Endodermal cell (in vitro differentiated cells): ENCODE measurements at regions not wholly inside any gene's neighbourhood (a gene's known extent, or its start where the extent isn't known, plus 50 kb on each side); places are given as distances from the start of the nearest gene placed in this dataset.
"Not testable (repeated sequence)": the region's sequence is repeated elsewhere in the genome, so short reads cannot be mapped to it uniquely, and the experiment has no call there.

Experiments
- DNase-seq: peaks from one replicate; pipeline ENCODE4 v3.0.0-alpha.2; 2017
- H3K27ac ChIP-seq: 2 replicates; pipeline ENCODE4 v1.5.1; 2013; ENCODE audit warnings: mild to moderate bottlenecking, low read depth, low read length, moderate library complexity
- H3K27me3 ChIP-seq: 2 replicates; pipeline ENCODE4 v1.6.1; 2013; ENCODE audit warnings: mild to moderate bottlenecking, low read length, moderate library complexity; ENCODE audit not compliant: insufficient read depth, control insufficient read depth, poor library complexity, severe bottlenecking
- H3K36me3 ChIP-seq: 2 replicates; pipeline ENCODE4 v1.7.0; 2013; ENCODE audit warnings: mild to moderate bottlenecking, low read length, moderate library complexity; ENCODE audit not compliant: control insufficient read depth, insufficient read depth
- H3K4me1 ChIP-seq: one replicate; pipeline ENCODE4 v1.7.0; 2013; ENCODE audit warnings: low read length; ENCODE audit not compliant: control insufficient read depth, insufficient read depth
- H3K4me3 ChIP-seq: 2 replicates; pipeline ENCODE4 v1.5.1; 2013; ENCODE audit warnings: mild to moderate bottlenecking, low read length, moderate library complexity
- H3K9ac ChIP-seq: 2 replicates; pipeline ENCODE4 v1.6.1; 2013; ENCODE audit warnings: mild to moderate bottlenecking, low read length, moderate library complexity; ENCODE audit not compliant: poor library complexity, severe bottlenecking; ENCODE audit errors: extremely low read depth
- H3K9me3 ChIP-seq: 2 replicates; pipeline ENCODE4 v1.6.1; 2013; ENCODE audit warnings: mild to moderate bottlenecking, low read length, moderate library complexity; ENCODE audit not compliant: control insufficient read depth
- H3K27ac Mint-ChIP-seq: 2 replicates; pipeline ENCODE4 v1.8.0; 2020; ENCODE audit warnings: mixed read lengths
- H3K27me3 Mint-ChIP-seq: 2 replicates; pipeline ENCODE4 v1.8.0; 2021; ENCODE audit warnings: mild to moderate bottlenecking, mixed read lengths; ENCODE audit not compliant: insufficient read depth
- H3K36me3 Mint-ChIP-seq: 2 replicates; pipeline ENCODE4 v1.8.0; 2020; ENCODE audit warnings: low read depth, mixed read lengths
- H3K4me1 Mint-ChIP-seq: 2 replicates; pipeline ENCODE4 v1.8.0; 2020; ENCODE audit warnings: mixed read lengths
- H3K4me3 Mint-ChIP-seq: 2 replicates; pipeline ENCODE4 v1.8.0; 2020; ENCODE audit warnings: mild to moderate bottlenecking, moderate library complexity, mixed read lengths
- H3K9me3 Mint-ChIP-seq: 2 replicates; pipeline ENCODE4 v1.8.0; 2020; ENCODE audit warnings: mild to moderate bottlenecking, mixed read lengths
- CTCF ChIP-seq: fragments of 200-600 bp; sonication (generic); conservative IDR thresholded peaks from 2 replicates; pipeline ENCODE4 v1.5.0; 2021; ENCODE audit warnings: antibody characterized with exemption, mild to moderate bottlenecking
- WGBS, 2 experiments: methylation state at CpG; one replicate each; pipeline versions ENCODE4 v1.1.5 to v1.1.7; 2013; ENCODE audit warnings: missing lambda C conversion rate in 2 of 2, mixed read lengths in 1 of 2; ENCODE audit not compliant: insufficient coverage in 1 of 2, insufficient read length in 1 of 2; 5-methylcytosine and 5-hydroxymethylcytosine counted together

DNA sequence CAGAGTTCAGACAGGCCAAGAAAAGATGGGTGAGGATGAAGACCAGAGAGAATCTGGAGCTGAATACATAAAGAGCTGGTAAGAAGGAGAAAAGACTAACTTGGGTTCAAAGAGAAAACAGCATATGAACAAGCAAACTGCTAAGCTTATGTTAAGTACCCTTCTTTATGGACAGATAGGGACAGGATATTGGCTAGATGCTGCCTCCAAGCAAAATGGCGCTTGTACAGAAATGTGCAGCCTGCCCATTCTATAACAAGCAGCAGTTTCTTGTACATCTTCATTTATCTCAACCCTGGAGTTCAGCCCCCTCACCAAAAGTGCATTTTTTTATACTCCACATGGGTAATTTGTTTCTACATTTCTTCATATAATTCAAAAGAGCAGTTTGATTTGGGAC is 184.5 kb downstream of the RMST start:
- Mint-ChIP-seq H3K27ac (no peak overlapping the region), H3K4me1 (peaks cover 15% of the 10 kb centered on the region), H3K36me3 (no peaks in the 10 kb centered on the region), H3K4me3 (no peak overlapping the region), H3K27me3 (no peaks in the 10 kb centered on the region), H3K9me3 (peaks cover 22% of the 10 kb centered on the region)
- WGBS, 2 experiments, result 88% methylated on average over 1 of the region's 1 CpG; no CpG with 5 or more reads in 1 of the 2 experiments
- Histone ChIP-seq H3K9ac (no peak overlapping the region), H3K27ac (no peak overlapping the region), H3K27me3 (no peaks in the 10 kb centered on the region), H3K4me1 (no peaks in the 10 kb centered on the region), H3K4me3 (no peak overlapping the region), H3K9me3 (peaks cover 18% of the 10 kb centered on the region), H3K36me3 (no peaks in the 10 kb centered on the region)
- no peak for TF ChIP-seq CTCF
- no peak for DNase-seq

DNA sequence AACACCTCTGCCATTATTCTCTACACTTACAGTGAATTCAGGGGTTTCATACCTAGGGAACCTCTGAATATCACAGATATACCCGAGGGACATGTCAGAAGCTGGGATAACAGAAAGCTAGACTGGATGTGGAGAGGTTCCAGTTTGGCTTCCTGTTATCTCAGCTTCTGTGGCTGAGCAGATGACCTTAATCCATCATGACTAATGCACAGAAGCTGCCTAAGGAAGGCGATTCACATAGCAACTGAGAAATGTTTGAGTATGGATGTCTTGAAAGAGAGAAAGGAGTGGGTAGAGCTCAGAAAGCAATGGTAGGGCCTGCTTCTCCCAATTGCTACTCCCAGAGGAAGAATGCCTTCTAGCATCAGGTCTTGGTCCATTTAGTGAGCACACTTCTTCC is 187.6 kb downstream of the RMST start:
- 93 to 95% methylated on average over 2 of the region's 2 CpGs for WGBS, 2 experiments
- TF ChIP-seq CTCF, result no peak

DNA sequence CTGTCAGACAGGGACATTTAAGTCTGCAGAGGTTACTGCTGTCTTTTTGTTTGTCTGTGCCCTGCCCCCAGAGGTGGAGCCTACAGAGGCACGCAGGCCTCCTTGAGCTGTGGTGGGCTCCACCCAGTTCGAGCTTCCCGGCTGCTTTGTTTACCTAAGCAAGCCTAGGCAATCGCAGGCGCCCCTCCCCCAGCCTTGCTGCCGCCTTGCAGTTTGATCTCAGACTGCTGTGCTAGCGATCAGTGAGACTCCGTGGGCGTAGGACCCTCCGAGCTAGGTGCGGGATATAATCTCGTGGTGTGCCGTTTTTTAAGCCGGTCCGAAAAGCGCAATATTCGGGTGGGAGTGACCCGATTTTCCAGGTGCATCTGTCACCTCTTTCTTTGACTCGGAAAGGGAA is 193.9 kb downstream of the RMST start:
- not testable (repeated sequence) for H3K4me3 ChIP-seq, DNase-seq, H3K36me3 ChIP-seq, H3K4me3 Mint-ChIP-seq, H3K9me3 ChIP-seq, H3K36me3 Mint-ChIP-seq, H3K27me3 ChIP-seq, H3K4me1 Mint-ChIP-seq, H3K9ac ChIP-seq, H3K4me1 ChIP-seq, H3K27ac ChIP-seq, H3K27ac Mint-ChIP-seq, H3K27me3 Mint-ChIP-seq
- 91% methylated on average over 18 of the region's 19 CpGs; no CpG with 5 or more reads in 1 of the 2 experiments for WGBS, 2 experiments
- peaks cover 30% of the 10 kb centered on the region for H3K9me3 Mint-ChIP-seq

More for the DNA sequence above, 187.6 kb downstream of the RMST start:
- Mint-ChIP-seq H3K36me3 (no peaks in the 10 kb centered on the region), H3K4me1 (no peaks in the 10 kb centered on the region), H3K4me3 (no peak overlapping the region), H3K27ac (no peak overlapping the region), H3K9me3 (peaks cover 25% of the 10 kb centered on the region), H3K27me3 (no peaks in the 10 kb centered on the region)
- no peak for DNase-seq
- no peak overlapping the region for H3K9ac ChIP-seq
- no peaks in the 10 kb centered on the region for H3K27me3 ChIP-seq
- no peaks in the 10 kb centered on the region for H3K4me1 ChIP-seq
- no peaks in the 10 kb centered on the region for H3K36me3 ChIP-seq
- peaks cover 18% of the 10 kb centered on the region for H3K9me3 ChIP-seq
- H3K4me3 ChIP-seq, result no peak overlapping the region
- H3K27ac ChIP-seq, result no peak overlapping the region
